PC-3 (cell line): ENCODE measurements at regions not wholly inside any gene's neighbourhood (a gene's known extent, or its start where the extent isn't known, plus 50 kb on each side); places are given as distances from the start of the nearest gene placed in this dataset.

Source experiments
- ATAC-seq: fragments of 200-7000 bp; cut with Tn5 transposase; 2 replicates; pipeline ENCODE4 v1.9.1; 2020; ENCODE audit warnings: mild to moderate bottlenecking, moderate library complexity
- BruUV-seq: library from RNA; stranded (reverse); fragments of 400-500 nt; replicated peaks from 2 replicates; lab custom pipeline; 2021; lab: Mats Ljungman, UMichigan
- CTCF ChIA-PET: fragments of 300-600 bp; sonication (Branson Sonifier 250); formaldehyde crosslinking; loops from one replicate; lab custom pipeline; 2022; ENCODE audit warnings: antibody characterized with exemption; lab: Charles Lee
- POLR2A ChIA-PET: fragments of 300-600 bp; sonication (Branson Sonifier 250); formaldehyde crosslinking; loops from one replicate; lab custom pipeline; 2022; ENCODE audit warnings: antibody characterized with exemption; ENCODE audit not compliant: unreplicated experiment; lab: Charles Lee
- DNase-seq: peaks from one replicate; pipeline ENCODE4 v3.0.0-alpha.2; 2015
- H2AFZ ChIP-seq: fragments of 300-600 bp; sonication (generic); 2 replicates; pipeline ENCODE4 v1.6.0; 2016; ENCODE audit warnings: antibody characterized with exemption, low read length
- H3F3A ChIP-seq: fragments of 300-600 bp; sonication (generic); one replicate; pipeline ENCODE4 v1.6.0; 2017; ENCODE audit warnings: antibody characterized with exemption, low read length, control low read depth, mild to moderate bottlenecking; ENCODE audit not compliant: unreplicated experiment
- H3K27ac ChIP-seq: fragments of 300-600 bp; sonication (generic); 2 replicates; pipeline ENCODE4 v1.5.1; 2016; ENCODE audit warnings: mild to moderate bottlenecking, low read length
- H3K27me3 ChIP-seq: fragments of 300-600 bp; sonication (generic); 2 replicates; pipeline ENCODE4 v1.6.1; 2016; ENCODE audit warnings: low read length, mixed read lengths
- H3K36me3 ChIP-seq: fragments of 300-600 bp; sonication (generic); 2 replicates; pipeline ENCODE4 v1.6.1; 2016; ENCODE audit warnings: low read depth, mixed run types, low read length, mixed read lengths
- H3K4me1 ChIP-seq: fragments of 300-600 bp; sonication (generic); 2 replicates; pipeline ENCODE4 v1.5.1; 2016; ENCODE audit warnings: low read length; ENCODE audit not compliant: insufficient read depth
- H3K4me2 ChIP-seq: fragments of 300-600 bp; sonication (generic); 2 replicates; pipeline ENCODE4 v1.6.0; 2016; ENCODE audit warnings: low read length
- H3K4me3 ChIP-seq: fragments of 300-600 bp; sonication (generic); 2 replicates; pipeline ENCODE4 v1.5.1; 2016; ENCODE audit warnings: mild to moderate bottlenecking, low read length, mixed read lengths
- H3K79me2 ChIP-seq: fragments of 300-600 bp; sonication (generic); 2 replicates; pipeline ENCODE4 v1.6.1; 2017; ENCODE audit warnings: low read length, mixed read lengths
- H3K9ac ChIP-seq: fragments of 300-600 bp; sonication (generic); 2 replicates; pipeline ENCODE4 v1.6.0; 2016; ENCODE audit warnings: mild to moderate bottlenecking, low read length
- H3K9me2 ChIP-seq: fragments of 300-600 bp; sonication (generic); replicated peaks from 2 replicates; pipeline ENCODE4 v1.6.1; 2016; ENCODE audit warnings: mixed run types, low read length, mixed read lengths
- H3K9me3 ChIP-seq: fragments of 300-600 bp; sonication (generic); 2 replicates; pipeline ENCODE4 v1.6.1; 2016; ENCODE audit warnings: low read length, mixed read lengths
- H4K20me1 ChIP-seq: fragments of 300-600 bp; sonication (generic); 2 replicates; pipeline ENCODE4 v1.6.1; 2016; ENCODE audit warnings: low read length, mixed read lengths
- CTCF ChIP-seq: fragments of 300-600 bp; sonication (generic); conservative IDR thresholded peaks from 2 replicates; pipeline ENCODE4 v1.5.1; 2017; ENCODE audit warnings: antibody characterized with exemption, low read depth, mild to moderate bottlenecking, low read length
- EZH2 ChIP-seq: fragments of 300-600 bp; sonication (generic); IDR thresholded peaks from one replicate; pipeline ENCODE4 v1.6.1; 2017; ENCODE audit warnings: antibody characterized with exemption, mild to moderate bottlenecking, low read length; ENCODE audit not compliant: unreplicated experiment
- EZH2phosphoT487 ChIP-seq: fragments of 300-600 bp; sonication (generic); IDR thresholded peaks from 2 replicates; pipeline ENCODE4 v1.6.1; 2018; ENCODE audit warnings: mild to moderate bottlenecking, antibody characterized with exemption, low read length, borderline replicate concordance
- intact Hi-C: fragments of 100-400 bp; cut with micrococcal nuclease; formaldehyde crosslinking; loops from 2 replicates; pipeline ENCODE4 v1.9.0; 2023

GRCh38 chr5:50922942-50923767, 256.7 kb downstream of the PARP8 start:
- no peak overlapping the region for H3K9ac ChIP-seq
- ChIA-PET POLR2A (no interaction called here), CTCF (no interaction called here)
- no peaks in the 10 kb centered on the region for H3K36me3 ChIP-seq
- no peaks in the 10 kb centered on the region for H3K9me3 ChIP-seq
- intact Hi-C loops, result no loop called here
- no peaks in the 10 kb centered on the region for H3K79me2 ChIP-seq
- peak overlapping the region; percentile 56 for H3K4me2 ChIP-seq
- H2AFZ ChIP-seq, result peak overlapping the region; percentile 67
- no peaks in the 10 kb centered on the region for H3K27me3 ChIP-seq
- H3K4me3 ChIP-seq, result no peak overlapping the region; the same call in 1 of the 2 replicates
- H3K4me1 ChIP-seq, result no peaks in the 10 kb centered on the region
- H4K20me1 ChIP-seq, result no peaks in the 10 kb centered on the region
- H3K9me2 ChIP-seq, result no peaks in the 10 kb centered on the region
- TF ChIP-seq EZH2 (no peak), CTCF (no peak; the same call in 1 of the 2 replicates), EZH2phosphoT487 (no peak)
- DNase-seq (no peak), ATAC-seq (peak; percentile 15)
- no TSS peak for BruUV-seq
- no peak overlapping the region for H3K27ac ChIP-seq
- H3F3A ChIP-seq, result no peaks in the 10 kb centered on the region

- ATAC-seq, result no peak
- POLR2A ChIA-PET, result no interaction called here
- no peak overlapping the region for H3K27ac ChIP-seq
- no peak overlapping the region for H3K4me3 ChIP-seq
- TF ChIP-seq CTCF, result no peak
- no peaks in the 10 kb centered on the region for H3K79me2 ChIP-seq
- H3K36me3 ChIP-seq, result no peaks in the 10 kb centered on the region
- no peaks in the 10 kb centered on the region for H3K9me3 ChIP-seq
- H2AFZ ChIP-seq, result no peak overlapping the region
- BruUV-seq, result no TSS peak
- no peaks in the 10 kb centered on the region for H3K27me3 ChIP-seq
- no peaks in the 10 kb centered on the region for H3K4me1 ChIP-seq
- H3K9ac ChIP-seq, result no peak overlapping the region
- no peaks in the 10 kb centered on the region for H4K20me1 ChIP-seq
- intact Hi-C loops, result no loop called here
- H3K4me2 ChIP-seq, result no peak overlapping the region
- no peak for DNase-seq
- H3F3A ChIP-seq, result no peaks in the 10 kb centered on the region
- CTCF ChIA-PET, result no interaction called here
- H3K9me2 ChIP-seq, result no peaks in the 10 kb centered on the region
Measured at GRCh38 chr5:50923768-50924494, 257.5 kb downstream of the PARP8 start.

- no peaks in the 10 kb centered on the region for H3F3A ChIP-seq
- intact Hi-C loops, result no loop called here
- no peaks in the 10 kb centered on the region for H3K27me3 ChIP-seq
- DNase-seq (no peak), ATAC-seq (no peak)
- H3K9me3 ChIP-seq, result no peaks in the 10 kb centered on the region
- CTCF ChIA-PET, result no interaction called here
- no peaks in the 10 kb centered on the region for H3K9me2 ChIP-seq
- no peak overlapping the region for H3K27ac ChIP-seq
- no TSS peak for BruUV-seq
- POLR2A ChIA-PET, result no interaction called here
- no peaks in the 10 kb centered on the region for H3K79me2 ChIP-seq
- H3K9ac ChIP-seq, result no peak overlapping the region
- no peaks in the 10 kb centered on the region for H3K4me1 ChIP-seq
- H3K4me2 ChIP-seq, result no peak overlapping the region
- no peak overlapping the region for H3K4me3 ChIP-seq
- no peaks in the 10 kb centered on the region for H3K36me3 ChIP-seq
- H4K20me1 ChIP-seq, result no peaks in the 10 kb centered on the region
- no peak overlapping the region for H2AFZ ChIP-seq
- TF ChIP-seq CTCF (no peak), EZH2 (no peak), EZH2phosphoT487 (no peak)
Measured at GRCh38 chr5:50927953-50928352, 261.5 kb downstream of the PARP8 start.
